ENCODE measurements at regions not wholly inside any gene's neighbourhood (a gene's known extent, or its start where the extent isn't known, plus 50 kb on each side); places are given as distances from the start of the nearest gene placed in this dataset.
"Not testable (repeated sequence)": the region's sequence is repeated elsewhere in the genome, so short reads cannot be mapped to it uniquely, and the experiment has no call there.

GRCh38 chr11:112706863-112707262 is 254.4 kb upstream of the NCAM1 start:
- no peak for TF ChIP-seq CTCF (IDR thresholded peaks at IDR 0.05; ENCODE audit: insufficient read depth, low read depth, low read length, missing control alignments)

GRCh38 chr11:112714340-112714739 is 246.9 kb upstream of the NCAM1 start:
- not testable (repeated sequence) for H3K4me3 ChIP-seq (ENCODE audit: low read depth, low read length); DNase-seq (ENCODE audit: low read depth)

More at GRCh38 chr11:112706863-112707262, 254.4 kb upstream of the NCAM1 start:
- no peak overlapping the region for H3K4me3 ChIP-seq (ENCODE audit: low read depth, low read length)
- no peak for DNase-seq (ENCODE audit: low read depth)

- DNase-seq (ENCODE audit: low read depth), result no peak
- no peak overlapping the region for H3K4me3 ChIP-seq (ENCODE audit: low read depth, low read length)
- TF ChIP-seq CTCF (IDR thresholded peaks at IDR 0.05; ENCODE audit: insufficient read depth, low read depth, low read length, missing control alignments), result no peak
Measured at GRCh38 chr11:112715056-112715455, 246.2 kb upstream of the NCAM1 start.

- TF ChIP-seq CTCF (IDR thresholded peaks at IDR 0.05; ENCODE audit: insufficient read depth, low read depth, low read length, missing control alignments), result no peak
- H3K4me3 ChIP-seq (ENCODE audit: low read depth, low read length), result no peak overlapping the region
- no peak for DNase-seq (ENCODE audit: low read depth)
Measured at GRCh38 chr11:112718483-112718882, 242.7 kb upstream of the NCAM1 start.

GRCh38 chr11:112719736-112720525 is 241.3 kb upstream of the NCAM1 start:
- TF ChIP-seq CTCF (IDR thresholded peaks at IDR 0.05; ENCODE audit: insufficient read depth, low read depth, low read length, missing control alignments), result no peak
- DNase-seq (ENCODE audit: low read depth), result no peak

GRCh38 chr11:112722148-112722547 is 239.1 kb upstream of the NCAM1 start:
- H3K4me3 ChIP-seq (ENCODE audit: low read depth, low read length), result no peak overlapping the region
- DNase-seq (ENCODE audit: low read depth), result no peak
- TF ChIP-seq CTCF (IDR thresholded peaks at IDR 0.05; ENCODE audit: insufficient read depth, low read depth, low read length, missing control alignments), result no peak

More at GRCh38 chr11:112719736-112720525, 241.3 kb upstream of the NCAM1 start:
- no peak overlapping the region for H3K4me3 ChIP-seq (ENCODE audit: low read depth, low read length)

GRCh38 chr11:112722876-112723275 is 238.3 kb upstream of the NCAM1 start:
- DNase-seq (ENCODE audit: low read depth), result no peak
- no peak for TF ChIP-seq CTCF (IDR thresholded peaks at IDR 0.05; ENCODE audit: insufficient read depth, low read depth, low read length, missing control alignments)
- H3K4me3 ChIP-seq (ENCODE audit: low read depth, low read length), result no peak overlapping the region
